OCI-M1 (cell line): ENCODE measurements at regions not wholly inside any gene's neighbourhood (a gene's known extent, or its start where the extent isn't known, plus 50 kb on each side); places are given as distances from the start of the nearest gene placed in this dataset.

Experiments
- DNase-seq: peaks from one replicate; lab custom pipeline; 2025; lab: John Stamatoyannopoulos, UW

GRCh38 chr11:107140983-107141382, 122.7 kb upstream of the GUCY1A2 start:
- no peak for DNase-seq

- DNase-seq: no peak
These were observed 121.1 kb upstream of the GUCY1A2 start for GRCh38 chr11:107139396-107139795.

- DNase-seq: no peak
These were observed 118.6 kb upstream of the GUCY1A2 start for GRCh38 chr11:107136892-107137291.

- no peak for DNase-seq
These were observed 113.5 kb upstream of the GUCY1A2 start for GRCh38 chr11:107131756-107132155.

- DNase-seq: no peak
These were observed 104.7 kb upstream of the GUCY1A2 start for GRCh38 chr11:107123022-107123421.

GRCh38 chr11:107118025-107118720, 99.9 kb upstream of the GUCY1A2 start:
- no peak for DNase-seq

GRCh38 chr11:107116358-107116757, 98.1 kb upstream of the GUCY1A2 start:
- no peak for DNase-seq

GRCh38 chr11:107102692-107103477, 84.6 kb upstream of the GUCY1A2 start:
- DNase-seq: no peak

GRCh38 chr11:107092667-107093066, 74.4 kb upstream of the GUCY1A2 start:
- no peak for DNase-seq

GRCh38 chr11:107078375-107078774, 60.1 kb upstream of the GUCY1A2 start:
- no peak for DNase-seq

- no peak for DNase-seq
These were observed 58.6 kb upstream of the GUCY1A2 start for GRCh38 chr11:107076832-107077231.

- no peak for DNase-seq
These were observed 52.9 kb upstream of the GUCY1A2 start for GRCh38 chr11:107071129-107071528.
